T-helper 2 cell treated with Interferon-gamma antibody and Interleukin-4, amounts not matched to agents 5 μg/mL and 100 μg/mL, for 36 hours (primary cell): ENCODE measurements at regions not wholly inside any gene's neighbourhood (a gene's known extent, or its start where the extent isn't known, plus 50 kb on each side); places are given as distances from the start of the nearest gene placed in this dataset.
"Not testable (repeated sequence)": the region's sequence is repeated elsewhere in the genome, so short reads cannot be mapped to it uniquely, and the experiment has no call there.

ENCODE experiments used
- DNase-seq: peaks from one replicate; pipeline ENCODE4 v3.0.0; 2021; ENCODE audit warnings: low spot score
- H3K27ac Mint-ChIP-seq: one replicate; pipeline ENCODE4 v1.8.0; 2021; ENCODE audit warnings: mild to moderate bottlenecking, mixed read lengths
- H3K27me3 Mint-ChIP-seq: one replicate; pipeline ENCODE4 v1.8.0; 2021; ENCODE audit warnings: low read depth, mixed read lengths
- H3K36me3 Mint-ChIP-seq: one replicate; pipeline ENCODE4 v1.8.0; 2021; ENCODE audit warnings: low read depth, mixed read lengths
- H3K4me1 Mint-ChIP-seq: one replicate; pipeline ENCODE4 v1.8.0; 2021; ENCODE audit warnings: low read depth, mixed read lengths
- H3K4me3 Mint-ChIP-seq: one replicate; pipeline ENCODE4 v1.8.0; 2022; ENCODE audit warnings: mild to moderate bottlenecking, moderate library complexity, mixed read lengths
- H3K9me3 Mint-ChIP-seq: one replicate; pipeline ENCODE4 v1.8.0; 2021; ENCODE audit warnings: mixed read lengths

GRCh38 chr2:235105821-235106359 is 154.1 kb downstream of the SH3BP4 start:
- H3K4me1 Mint-ChIP-seq = no peaks in the 10 kb centered on the region
- H3K9me3 Mint-ChIP-seq = no peaks in the 10 kb centered on the region
- no peak overlapping the region for H3K27ac Mint-ChIP-seq
- no peaks in the 10 kb centered on the region for H3K27me3 Mint-ChIP-seq
- H3K36me3 Mint-ChIP-seq = no peaks in the 10 kb centered on the region
- H3K4me3 Mint-ChIP-seq = no peak overlapping the region
- DNase-seq = no peak

GRCh38 chr2:235106874-235107639 is 155.2 kb downstream of the SH3BP4 start:
- Mint-ChIP-seq H3K36me3 (no peaks in the 10 kb centered on the region), H3K4me1 (no peaks in the 10 kb centered on the region), H3K27ac (no peak overlapping the region), H3K9me3 (no peaks in the 10 kb centered on the region), H3K4me3 (no peak overlapping the region), H3K27me3 (no peaks in the 10 kb centered on the region)
- DNase-seq = no peak

GRCh38 chr2:235107640-235107951 is 155.8 kb downstream of the SH3BP4 start:
- Mint-ChIP-seq H3K4me1 (no peaks in the 10 kb centered on the region), H3K27ac (no peak overlapping the region), H3K4me3 (no peak overlapping the region)

DNA sequence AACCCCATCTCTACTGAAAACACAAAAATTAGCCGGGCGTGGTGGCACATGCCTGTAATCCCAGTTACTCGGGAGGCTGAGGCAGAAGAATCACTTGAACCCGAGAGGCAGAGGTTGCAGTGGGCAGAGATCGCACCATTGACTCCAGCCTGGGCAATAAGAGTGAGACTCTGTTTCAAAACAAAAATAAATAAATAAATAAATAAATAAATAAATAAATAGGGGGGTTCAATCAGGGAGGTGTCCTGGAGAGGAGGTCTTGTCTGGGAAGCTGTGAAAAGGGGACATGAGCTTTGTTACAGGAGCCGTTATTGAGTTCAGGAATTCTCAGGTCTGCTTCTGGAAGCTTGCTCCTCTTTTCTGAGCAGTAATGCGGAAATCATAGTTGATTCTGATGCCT is 157.7 kb downstream of the SH3BP4 start:
- not testable (repeated sequence) for H3K4me1 Mint-ChIP-seq, H3K36me3 Mint-ChIP-seq, H3K27ac Mint-ChIP-seq, H3K9me3 Mint-ChIP-seq, DNase-seq, H3K4me3 Mint-ChIP-seq, H3K27me3 Mint-ChIP-seq

More at GRCh38 chr2:235107640-235107951, 155.8 kb downstream of the SH3BP4 start:
- no peaks in the 10 kb centered on the region for H3K27me3 Mint-ChIP-seq
- DNase-seq = no peak
- no peaks in the 10 kb centered on the region for H3K36me3 Mint-ChIP-seq
- H3K9me3 Mint-ChIP-seq = no peaks in the 10 kb centered on the region

GRCh38 chr2:235112365-235112764 is 160.5 kb downstream of the SH3BP4 start:
- Mint-ChIP-seq H3K36me3 (no peaks in the 10 kb centered on the region), H3K27me3 (no peaks in the 10 kb centered on the region), H3K27ac (no peak overlapping the region), H3K4me1 (no peaks in the 10 kb centered on the region), H3K9me3 (no peaks in the 10 kb centered on the region), H3K4me3 (no peak overlapping the region)
- DNase-seq = no peak

DNA sequence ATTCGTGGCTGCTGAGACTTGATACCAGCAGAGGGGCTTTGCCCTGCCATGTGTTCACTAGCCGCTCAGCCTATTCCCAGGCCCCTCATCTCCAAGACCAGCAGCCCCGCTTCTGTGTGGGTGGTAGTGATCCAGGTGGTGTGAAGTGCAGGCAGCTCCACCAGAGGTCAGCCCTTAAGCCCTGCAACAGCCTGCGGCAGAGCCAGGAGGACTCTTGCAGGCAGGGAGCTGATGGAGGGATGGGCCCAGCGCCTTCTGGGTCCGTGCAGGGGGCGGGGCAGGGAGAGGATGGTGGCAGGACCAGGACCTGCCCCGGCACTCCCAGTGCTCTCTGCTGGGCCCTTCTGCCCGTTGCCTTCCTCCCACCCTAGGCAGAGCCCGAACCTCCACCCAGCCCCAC is 162.0 kb downstream of the SH3BP4 start:
- Mint-ChIP-seq H3K36me3 (no peaks in the 10 kb centered on the region), H3K27ac (no peak overlapping the region), H3K4me3 (no peak overlapping the region), H3K4me1 (no peaks in the 10 kb centered on the region), H3K9me3 (no peaks in the 10 kb centered on the region), H3K27me3 (peaks cover 4% of the 10 kb centered on the region)
- DNase-seq = no peak

DNA sequence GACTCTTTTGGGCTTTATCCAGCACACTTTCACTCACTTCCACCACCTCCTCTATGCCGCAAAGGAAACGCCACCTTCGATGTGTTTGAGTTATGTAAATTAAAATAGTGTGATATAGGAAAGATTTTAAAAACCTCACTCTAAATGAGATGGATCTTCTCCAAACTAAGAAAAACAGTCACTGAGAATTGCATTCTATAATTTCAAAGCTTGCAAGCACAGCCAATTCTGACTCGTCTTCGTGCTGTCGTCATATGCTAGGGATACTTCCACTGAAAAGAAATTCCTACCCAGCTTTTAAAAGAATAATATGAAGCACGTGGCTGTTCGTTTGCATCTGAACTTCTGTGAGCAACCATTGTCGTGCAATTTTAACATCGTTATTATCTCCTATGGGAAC is 162.5 kb downstream of the SH3BP4 start:
- H3K4me3 Mint-ChIP-seq = no peak overlapping the region
- H3K36me3 Mint-ChIP-seq = no peaks in the 10 kb centered on the region
- no peak overlapping the region for H3K27ac Mint-ChIP-seq
- peaks cover 4% of the 10 kb centered on the region for H3K27me3 Mint-ChIP-seq
- DNase-seq = no peak
- H3K9me3 Mint-ChIP-seq = peaks cover under 1% of the 10 kb centered on the region
- H3K4me1 Mint-ChIP-seq = no peaks in the 10 kb centered on the region

DNA sequence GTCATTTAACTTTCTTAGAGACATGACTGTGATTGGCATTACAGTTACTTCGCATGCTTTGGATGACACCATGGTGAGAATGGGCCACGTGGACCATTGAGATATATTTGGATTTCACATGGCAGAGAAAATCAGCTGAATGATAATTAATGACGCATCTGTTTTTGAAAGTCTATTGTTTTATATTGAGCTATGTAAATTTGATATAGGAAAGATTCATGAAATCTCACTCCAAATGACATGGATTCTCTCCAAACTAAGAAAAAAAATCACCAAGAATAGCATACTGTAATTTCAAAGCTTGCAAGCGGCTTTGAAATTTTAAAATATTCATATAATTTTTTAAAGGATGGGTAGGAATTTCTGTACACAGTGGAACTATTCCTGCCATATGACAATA is 163.7 kb downstream of the SH3BP4 start:
- H3K27me3 Mint-ChIP-seq = peaks cover 8% of the 10 kb centered on the region
- no peak overlapping the region for H3K4me3 Mint-ChIP-seq
- H3K9me3 Mint-ChIP-seq = peaks cover 5% of the 10 kb centered on the region
- no peaks in the 10 kb centered on the region for H3K4me1 Mint-ChIP-seq
- no peak for DNase-seq
- H3K36me3 Mint-ChIP-seq = no peaks in the 10 kb centered on the region
- no peak overlapping the region for H3K27ac Mint-ChIP-seq

GRCh38 chr2:235116885-235117492 is 165.2 kb downstream of the SH3BP4 start:
- H3K9me3 Mint-ChIP-seq = peaks cover 5% of the 10 kb centered on the region
- H3K36me3 Mint-ChIP-seq = no peaks in the 10 kb centered on the region
- H3K27me3 Mint-ChIP-seq = peaks cover 8% of the 10 kb centered on the region
- no peak overlapping the region for H3K4me3 Mint-ChIP-seq
- H3K4me1 Mint-ChIP-seq = no peaks in the 10 kb centered on the region
- no peak for DNase-seq
- H3K27ac Mint-ChIP-seq = no peak overlapping the region

DNA sequence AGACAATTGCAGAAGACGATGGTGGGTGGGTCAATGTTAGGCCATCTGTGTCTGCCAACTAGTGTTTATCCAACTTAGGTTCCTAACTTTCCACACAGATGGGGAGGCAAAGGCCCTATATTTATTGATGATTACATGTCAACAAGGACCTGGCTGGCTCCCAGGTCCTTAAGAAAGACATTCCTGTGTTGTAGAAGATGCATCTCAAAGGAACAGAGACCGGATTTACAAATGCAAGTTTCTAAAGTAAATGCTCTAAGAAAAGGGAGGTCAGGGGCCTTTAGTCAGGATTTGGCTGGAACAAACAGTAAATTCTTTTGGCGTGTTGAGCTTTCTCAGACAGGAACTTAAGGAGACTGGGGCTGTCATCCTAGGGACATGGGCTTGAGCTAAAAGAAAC is 175.0 kb downstream of the SH3BP4 start:
- Mint-ChIP-seq H3K4me3 (no peak overlapping the region), H3K36me3 (no peaks in the 10 kb centered on the region)

GRCh38 chr2:235127931-235128330 is 176.1 kb downstream of the SH3BP4 start:
- H3K27me3 Mint-ChIP-seq = peaks cover 10% of the 10 kb centered on the region
- no peaks in the 10 kb centered on the region for H3K4me1 Mint-ChIP-seq
- H3K27ac Mint-ChIP-seq = no peak overlapping the region

More for the DNA sequence above, 175.0 kb downstream of the SH3BP4 start:
- no peak for DNase-seq
- H3K9me3 Mint-ChIP-seq = no peaks in the 10 kb centered on the region
- H3K27me3 Mint-ChIP-seq = peaks cover 10% of the 10 kb centered on the region
- H3K4me1 Mint-ChIP-seq = no peaks in the 10 kb centered on the region
- H3K27ac Mint-ChIP-seq = no peak overlapping the region

GRCh38 chr2:235129850-235130249 is 178.0 kb downstream of the SH3BP4 start:
- Mint-ChIP-seq H3K27me3 (peaks cover 10% of the 10 kb centered on the region), H3K4me3 (no peak overlapping the region), H3K9me3 (no peaks in the 10 kb centered on the region), H3K36me3 (no peaks in the 10 kb centered on the region), H3K27ac (no peak overlapping the region), H3K4me1 (no peaks in the 10 kb centered on the region)
- DNase-seq = no peak

More at GRCh38 chr2:235127931-235128330, 176.1 kb downstream of the SH3BP4 start:
- no peaks in the 10 kb centered on the region for H3K36me3 Mint-ChIP-seq
- H3K9me3 Mint-ChIP-seq = no peaks in the 10 kb centered on the region
- no peak overlapping the region for H3K4me3 Mint-ChIP-seq
- DNase-seq = no peak

DNA sequence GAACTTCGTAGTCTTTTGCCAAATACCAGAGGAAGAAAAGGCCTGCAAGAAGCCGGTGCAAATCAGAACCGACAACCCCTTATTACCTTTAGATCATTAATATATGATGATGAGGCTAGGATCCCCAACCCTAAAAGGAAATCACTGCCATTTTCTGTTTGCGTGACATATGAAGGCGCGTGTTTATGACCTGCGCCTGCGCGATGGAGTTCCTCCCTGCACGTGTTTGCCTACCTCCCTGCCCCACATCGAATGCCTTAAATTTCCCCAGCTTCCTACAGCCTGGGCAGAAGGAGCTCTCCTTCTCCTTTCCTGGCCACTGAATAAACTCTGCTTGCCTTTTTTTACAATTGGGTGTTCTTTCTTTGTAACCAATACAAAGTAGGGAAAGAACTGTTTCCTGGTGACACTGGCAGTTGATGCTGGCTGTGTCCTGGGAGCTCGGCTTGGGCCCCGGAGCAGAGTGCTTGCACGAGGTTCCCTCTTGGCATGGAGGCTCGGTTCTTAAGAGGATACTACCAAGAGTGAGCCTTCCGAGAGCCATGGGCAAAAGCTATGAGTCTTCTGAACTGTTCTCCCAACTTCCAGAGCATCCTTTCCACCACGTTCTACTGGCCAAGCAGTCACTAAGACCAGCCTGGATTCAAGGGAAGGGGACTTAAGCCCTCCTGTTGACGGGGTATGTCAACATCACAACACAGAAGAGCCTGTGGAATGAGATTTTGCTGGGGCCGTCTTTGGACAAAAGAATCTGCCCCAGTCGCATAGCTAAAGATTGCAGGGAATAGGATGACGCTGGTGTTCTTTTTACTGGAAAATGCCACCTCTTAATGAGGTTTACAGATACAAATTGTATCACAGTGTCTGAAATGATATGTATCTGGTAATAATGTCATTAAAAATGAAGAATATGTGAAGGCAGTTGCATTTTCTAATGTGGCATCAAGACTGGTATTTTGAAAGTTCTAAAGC is 179.8 kb downstream of the SH3BP4 start:
- Mint-ChIP-seq H3K36me3 (no peaks in the 10 kb centered on the region), H3K9me3 (no peaks in the 10 kb centered on the region), H3K4me1 (peaks cover 2% of the 10 kb centered on the region), H3K4me3 (no peak overlapping the region), H3K27ac (no peak overlapping the region), H3K27me3 (peaks cover 12% of the 10 kb centered on the region)
- DNase-seq = no peak

GRCh38 chr2:235132651-235133050 is 180.8 kb downstream of the SH3BP4 start:
- no peak for DNase-seq
- Mint-ChIP-seq H3K4me1 (peaks cover 2% of the 10 kb centered on the region), H3K27me3 (peaks cover 10% of the 10 kb centered on the region), H3K4me3 (no peak overlapping the region), H3K27ac (no peak overlapping the region), H3K36me3 (no peaks in the 10 kb centered on the region), H3K9me3 (no peaks in the 10 kb centered on the region)
